LNCAP (cell line): ENCODE measurements at regions not wholly inside any gene's neighbourhood (a gene's known extent, or its start where the extent isn't known, plus 50 kb on each side); places are given as distances from the start of the nearest gene placed in this dataset.

Experiments
- CTCF ChIP-seq: fragments of 450-650 bp; IDR thresholded peaks from 2 replicates; pipeline ENCODE4 v1.5.1; 2017; ENCODE audit warnings: mild to moderate bottlenecking

DNA sequence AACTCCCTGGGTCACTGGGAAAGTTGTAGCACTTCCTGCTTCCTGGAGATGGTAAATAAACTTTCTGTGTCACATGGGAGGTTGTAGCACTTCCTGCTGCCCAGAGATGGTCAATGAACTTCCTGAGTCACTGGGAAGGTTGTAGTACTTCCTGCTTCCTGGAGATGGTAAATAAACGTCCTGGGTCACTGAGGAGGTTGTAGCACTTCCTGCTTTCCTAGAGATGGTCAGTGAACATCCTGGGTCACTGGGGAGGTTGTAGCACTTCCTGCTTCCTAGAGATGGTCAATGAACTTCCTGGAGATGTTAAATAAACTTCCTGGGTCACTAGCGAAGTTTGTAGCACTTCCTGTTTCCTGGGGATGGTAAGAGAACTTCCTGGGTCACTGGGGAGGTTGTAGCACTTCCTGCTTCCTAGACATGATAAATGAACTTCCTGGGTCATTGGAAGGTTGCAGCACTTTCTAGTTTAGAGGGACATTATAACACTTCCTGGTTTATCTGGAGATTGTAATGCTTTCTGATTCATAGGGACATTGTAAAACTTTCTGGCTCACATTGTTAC lies 62.3 kb upstream of the CD99 start:
- no peak for TF ChIP-seq CTCF

DNA sequence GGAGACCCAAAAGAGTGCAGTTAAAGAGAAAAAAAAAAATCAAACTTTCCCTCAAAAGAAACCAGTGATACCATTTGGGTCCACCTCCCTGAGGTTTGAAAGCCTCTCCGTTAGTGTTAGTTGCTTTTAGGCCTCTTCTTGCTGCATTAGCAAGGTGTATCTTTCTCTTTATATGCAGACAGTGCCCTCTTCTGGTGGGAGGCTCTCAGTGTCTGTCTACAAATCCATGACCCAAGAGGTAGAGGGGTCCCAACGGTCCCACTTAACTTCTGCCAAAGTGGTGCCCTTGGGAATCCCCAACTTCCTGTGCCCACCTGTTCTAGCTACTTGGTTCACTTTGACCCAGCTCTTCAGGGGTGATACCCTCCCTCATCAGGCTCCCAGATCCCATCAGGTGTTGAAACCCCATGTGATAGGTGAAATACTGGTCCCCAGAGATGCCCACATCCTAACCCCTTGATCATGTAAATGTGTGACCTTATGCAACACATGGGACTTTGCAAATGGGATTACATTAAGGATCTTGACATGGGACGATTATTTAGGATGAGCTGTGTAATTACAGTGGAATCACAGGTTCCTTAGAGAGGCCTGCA lies 63.7 kb upstream of the CD99 start:
- TF ChIP-seq CTCF: peak; percentile 50

GRCh38 chrX:2626750-2627149 lies 64.3 kb upstream of the CD99 start:
- no peak for TF ChIP-seq CTCF

- no peak for TF ChIP-seq CTCF
Measured at GRCh38 chrX:2620576-2620975, 70.5 kb upstream of the CD99 start.

DNA sequence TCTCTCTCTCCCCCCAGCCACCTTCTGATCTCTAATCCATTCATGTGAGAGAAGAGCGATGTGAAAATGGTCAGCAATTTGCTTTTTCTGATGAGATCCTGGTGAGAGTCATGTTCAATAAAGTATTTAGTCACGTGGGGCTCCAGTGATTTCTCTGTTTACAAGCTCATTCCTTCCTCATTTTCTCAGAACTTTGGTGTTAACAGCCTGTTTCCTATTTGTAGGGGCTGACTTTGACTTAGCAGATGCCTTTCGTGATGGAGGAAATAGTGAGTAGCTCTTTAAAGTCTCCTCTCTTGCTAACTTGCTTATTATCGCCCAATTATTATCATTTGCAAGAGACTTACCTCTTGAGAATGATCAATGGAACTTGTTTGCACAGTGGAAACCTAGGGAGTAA lies 72.6 kb upstream of the CD99 start:
- TF ChIP-seq CTCF: no peak

- TF ChIP-seq CTCF: no peak
Measured at GRCh38 chrX:2614911-2615310, 76.2 kb upstream of the CD99 start.

DNA sequence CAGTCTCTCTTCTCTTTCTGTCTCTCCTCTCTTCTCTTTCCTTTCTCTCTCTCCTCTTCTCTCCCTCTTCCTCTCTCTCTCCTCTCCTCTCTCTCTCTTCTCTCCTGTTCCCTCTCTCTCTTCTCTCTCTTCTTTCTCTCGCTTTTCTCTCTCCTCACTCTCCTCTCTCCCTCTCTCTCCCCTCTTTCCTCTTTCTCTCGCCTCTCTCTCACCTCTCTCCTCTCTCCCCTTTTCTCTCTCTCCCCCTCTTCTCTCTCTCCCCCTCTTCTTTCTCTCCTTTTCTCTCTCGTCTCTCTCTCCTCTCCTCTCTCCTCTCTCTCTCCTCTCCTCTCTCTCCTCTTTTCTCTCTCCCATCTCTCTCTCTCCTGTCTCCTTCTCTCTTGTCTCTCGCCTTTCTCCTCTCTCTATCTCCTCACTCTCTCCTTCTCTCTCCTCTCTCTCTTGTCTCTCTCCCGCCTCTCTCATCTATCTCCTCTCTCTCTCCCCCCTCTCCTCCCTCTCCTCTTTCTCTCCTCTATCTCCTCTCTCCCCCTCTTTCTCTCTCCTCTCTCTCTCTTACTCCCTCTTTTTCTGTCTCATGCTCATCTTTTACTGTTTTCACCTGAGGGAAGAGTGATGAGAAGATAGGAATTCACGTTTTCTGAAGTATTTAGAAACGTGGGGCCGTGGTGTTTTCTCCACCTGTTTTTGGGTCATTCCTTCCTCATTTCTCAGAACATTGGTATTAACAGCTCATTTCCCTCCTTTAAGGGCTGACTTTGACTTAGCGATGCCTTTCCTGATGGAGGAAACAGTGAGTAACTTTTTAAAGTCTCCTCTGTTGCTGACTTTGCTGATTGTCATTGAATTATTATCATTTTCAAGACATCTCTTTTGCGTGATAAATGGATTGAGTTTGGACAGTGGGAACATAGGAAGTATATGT lies 80.6 kb upstream of the CD99 start:
- no peak for TF ChIP-seq CTCF
